Esophagus muscularis mucosa (tissue), 4 donors: ENCODE measurements at regions not wholly inside any gene's neighbourhood (a gene's known extent, or its start where the extent isn't known, plus 50 kb on each side); places are given as distances from the start of the nearest gene placed in this dataset.

Experiments
- CTCF ChIP-seq, 3 experiments: fragments of 200-600 bp in 2 of 3; fragments of 450-650 bp in 1 of 3; sonication (generic) in 2 of 3; IDR thresholded peaks; one replicate each; pipeline ENCODE4 v1.5.1; 2017 to 2019; ENCODE audit warnings: antibody characterized with exemption in 3 of 3, mild to moderate bottlenecking in 2 of 3, moderate library complexity in 1 of 3
- EP300 ChIP-seq: sonication (generic); formaldehyde crosslinking; IDR thresholded peaks from one replicate; pipeline ENCODE4 v1.6.1; 2017; ENCODE audit warnings: antibody characterized with exemption
- POLR2A ChIP-seq: fragments of 450-650 bp; IDR thresholded peaks from one replicate; pipeline ENCODE4 v1.6.1; 2017; ENCODE audit warnings: antibody characterized with exemption, moderate library complexity, mild to moderate bottlenecking, low read depth
- POLR2AphosphoS5 ChIP-seq, 2 donors: sonication (generic); formaldehyde crosslinking; IDR thresholded peaks; one replicate each; pipeline ENCODE4 v1.6.1; 2017; ENCODE audit warnings: antibody characterized with exemption in 2 of 2

DNA sequence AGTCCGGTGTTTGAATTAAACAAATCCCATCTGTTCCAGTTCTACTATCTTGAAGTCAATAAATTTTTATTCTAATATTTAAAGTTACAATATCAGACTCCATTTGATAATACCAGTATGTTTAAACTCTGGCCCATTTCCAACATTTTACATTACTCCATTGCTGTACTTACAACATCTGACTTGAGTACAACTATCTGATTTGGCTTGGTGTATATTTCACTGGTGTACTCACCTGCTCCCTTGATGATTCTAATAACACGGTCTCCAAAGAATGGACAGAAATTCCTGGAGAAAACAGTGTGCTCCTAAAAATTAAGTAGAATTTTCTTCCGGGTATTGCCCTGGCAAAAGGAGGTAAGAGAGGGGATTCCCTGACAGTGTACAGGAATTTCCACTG, 680.5 kb upstream of the ADAMTS5 start:
- TF ChIP-seq CTCF (IDR thresholded peaks at IDR 0.05) (no peak), POLR2A (no peak), POLR2AphosphoS5 (IDR thresholded peaks at IDR 0.05) (no peak), EP300 (no peak)
